Natural killer cell (primary cell): ENCODE measurements at regions not wholly inside any gene's neighbourhood (a gene's known extent, or its start where the extent isn't known, plus 50 kb on each side); places are given as distances from the start of the nearest gene placed in this dataset.

Experiments
- ATAC-seq, 3 donors: fragments of 150-1000 bp in 2 of 3; fragments of 200-7000 bp in 1 of 3; cut with Tn5 transposase; 1 replicate in 1 of 3; 2 replicates in 2 of 3; pipeline ENCODE4 v1.10.0; 2021; ENCODE audit warnings: mild to moderate bottlenecking in 2 of 3, moderate library complexity in 2 of 3
- DNase-seq, 2 donors: peaks; one replicate each; pipeline versions ENCODE4 v3.0.0 to v3.0.0-alpha.2; 2013 to 2021; ENCODE audit warnings: mixed read lengths in 1 of 2
- H3K27ac ChIP-seq: one replicate; pipeline ENCODE4 v1.5.1; 2013; ENCODE audit warnings: mild to moderate bottlenecking, low read length
- H3K27me3 ChIP-seq: one replicate; pipeline ENCODE4 v1.6.1; 2013; ENCODE audit warnings: low read length; ENCODE audit not compliant: control insufficient read depth, insufficient read depth
- H3K36me3 ChIP-seq: one replicate; pipeline ENCODE4 v1.6.1; 2013; ENCODE audit warnings: low read length; ENCODE audit not compliant: control insufficient read depth, insufficient read depth
- H3K4me1 ChIP-seq: one replicate; pipeline ENCODE4 v1.6.1; 2013; ENCODE audit warnings: low read length; ENCODE audit not compliant: control insufficient read depth, insufficient read depth
- H3K4me3 ChIP-seq: one replicate; pipeline ENCODE4 v1.5.1; 2013; ENCODE audit warnings: low read length
- H3K9me3 ChIP-seq: one replicate; pipeline ENCODE4 v1.6.1; 2013; ENCODE audit warnings: low read length; ENCODE audit not compliant: control insufficient read depth, insufficient read depth
- H3K27ac Mint-ChIP-seq, 2 donors: one replicate each; pipeline ENCODE4 v1.8.0; 2022; ENCODE audit warnings: mild to moderate bottlenecking in 2 of 2, mixed read lengths in 2 of 2, moderate library complexity in 1 of 2
- H3K27me3 Mint-ChIP-seq, 2 donors: one replicate each; pipeline ENCODE4 v1.8.0; 2022; ENCODE audit warnings: low read depth in 2 of 2, mixed read lengths in 2 of 2
- H3K36me3 Mint-ChIP-seq: one replicate; pipeline ENCODE4 v1.8.0; 2022; ENCODE audit warnings: mixed read lengths
- H3K4me1 Mint-ChIP-seq, 2 donors: one replicate each; pipeline ENCODE4 v1.8.0; 2022; ENCODE audit warnings: mixed read lengths in 2 of 2
- H3K4me3 Mint-ChIP-seq: one replicate; pipeline ENCODE4 v1.8.0; 2022; ENCODE audit warnings: mild to moderate bottlenecking, moderate library complexity, mixed read lengths
- H3K9me3 Mint-ChIP-seq, 2 donors: one replicate each; pipeline ENCODE4 v1.8.0; 2022; ENCODE audit warnings: mixed read lengths in 2 of 2
- CTCF ChIP-seq: fragments of 200-600 bp; IDR thresholded peaks from one replicate; pipeline ENCODE4 v1.8.0; 2022; ENCODE audit warnings: antibody characterized with exemption
- WGBS: methylation state at CpG from one replicate; pipeline ENCODE4 v1.1.7; 2013; ENCODE audit warnings: missing lambda C conversion rate; ENCODE audit not compliant: insufficient coverage; 5-methylcytosine and 5-hydroxymethylcytosine counted together
- intact Hi-C: fragments of 100-400 bp; cut with micrococcal nuclease; formaldehyde crosslinking; loops from one replicate; pipeline ENCODE4 v1.14.2; 2022

- Mint-ChIP-seq H3K4me1 (no peaks in the 10 kb centered on the region), H3K27ac (no peak overlapping the region), H3K27me3 (peaks cover 0 to 5% of the 10 kb centered on the region in 2 donors), H3K4me3 (no peak overlapping the region), H3K9me3 (no peaks in the 10 kb centered on the region), H3K36me3 (no peaks in the 10 kb centered on the region)
- Histone ChIP-seq H3K27ac (no peak overlapping the region), H3K9me3 (no peaks in the 10 kb centered on the region), H3K36me3 (no peaks in the 10 kb centered on the region), H3K27me3 (no peaks in the 10 kb centered on the region), H3K4me3 (no peak overlapping the region), H3K4me1 (no peaks in the 10 kb centered on the region)
- DNase-seq (no peak), ATAC-seq (no peak)
- intact Hi-C loops, result no loop called here
- TF ChIP-seq CTCF, result no peak
- WGBS, result 46% methylated on average over 3 of the region's 4 CpGs
These were observed 114.2 kb downstream of the BRMS1L start for GRCh38 chr14:35940291-35940690.

- no peak for TF ChIP-seq CTCF
- H3K4me1 Mint-ChIP-seq, result no peaks in the 10 kb centered on the region
These were observed 112.6 kb downstream of the BRMS1L start for GRCh38 chr14:35938770-35939169.

GRCh38 chr14:35934499-35934898 lies 108.4 kb downstream of the BRMS1L start:
- Mint-ChIP-seq H3K36me3 (no peaks in the 10 kb centered on the region), H3K9me3 (peaks cover 3% of the 10 kb centered on the region in 2 donors), H3K4me1 (peaks cover 6 to 9% of the 10 kb centered on the region in 2 donors), H3K27ac (no peak overlapping the region), H3K4me3 (no peak overlapping the region), H3K27me3 (peaks cover 5 to 7% of the 10 kb centered on the region in 2 donors)
- intact Hi-C loops, result no loop called here
- TF ChIP-seq CTCF, result no peak
- Histone ChIP-seq H3K27me3 (no peaks in the 10 kb centered on the region), H3K9me3 (no peaks in the 10 kb centered on the region), H3K27ac (no peak overlapping the region), H3K36me3 (no peaks in the 10 kb centered on the region), H3K4me3 (no peak overlapping the region), H3K4me1 (no peaks in the 10 kb centered on the region)
- WGBS, result 33% methylated on average over 1 of the region's 2 CpGs
- no peak for DNase-seq
- no peak for ATAC-seq

More at GRCh38 chr14:35938770-35939169, 112.6 kb downstream of the BRMS1L start:
- Mint-ChIP-seq H3K9me3 (no peaks in the 10 kb centered on the region), H3K27ac (no peak overlapping the region), H3K27me3 (peaks cover 0 to 5% of the 10 kb centered on the region in 2 donors), H3K4me3 (no peak overlapping the region), H3K36me3 (no peaks in the 10 kb centered on the region)
- H3K4me1 ChIP-seq, result no peaks in the 10 kb centered on the region
- WGBS, result 100% methylated on average over 1 of the region's 2 CpGs
- H3K27me3 ChIP-seq, result no peaks in the 10 kb centered on the region
- H3K27ac ChIP-seq, result no peak overlapping the region
- H3K4me3 ChIP-seq, result no peak overlapping the region
- no peaks in the 10 kb centered on the region for H3K36me3 ChIP-seq
- ATAC-seq, result no peak
- H3K9me3 ChIP-seq, result no peaks in the 10 kb centered on the region
- no peak for DNase-seq
- intact Hi-C loops, result no loop called here

GRCh38 chr14:35932659-35933159 lies 106.6 kb downstream of the BRMS1L start:
- Mint-ChIP-seq H3K36me3 (no peaks in the 10 kb centered on the region), H3K27ac (no peak overlapping the region), H3K4me1 (peaks cover 6 to 9% of the 10 kb centered on the region in 2 donors), H3K9me3 (peaks cover 3% of the 10 kb centered on the region in 2 donors), H3K27me3 (peaks cover 0 to 7% of the 10 kb centered on the region in 2 donors), H3K4me3 (peak overlapping the region; percentile 38)
- intact Hi-C loops, result no loop called here
- 45% methylated on average over 12 of the region's 13 CpGs for WGBS
- Histone ChIP-seq H3K9me3 (no peaks in the 10 kb centered on the region), H3K4me3 (no peak overlapping the region), H3K27ac (no peak overlapping the region), H3K36me3 (no peaks in the 10 kb centered on the region), H3K27me3 (no peaks in the 10 kb centered on the region), H3K4me1 (no peaks in the 10 kb centered on the region)
- ATAC-seq (no peak), DNase-seq (peak in 1 of 2 donors; percentile 55)
- no peak for TF ChIP-seq CTCF
